ENCODE measurements at regions not wholly inside any gene's neighbourhood (a gene's known extent, or its start where the extent isn't known, plus 50 kb on each side); places are given as distances from the start of the nearest gene placed in this dataset.

- FAIRE-seq (no peak), ATAC-seq (no peak), DNase-seq (ENCODE audit: low read depth in 1 of 2, low spot score in 1 of 2) (no peak)
- H3K9me3 ChIP-seq, result no peaks in the 10 kb centered on the region
- POLR2A ChIA-PET, result no interaction called here
- H3K4me1 ChIP-seq, result no peaks in the 10 kb centered on the region
- H3K4me3 ChIP-seq, result no peak overlapping the region
- H3K4me2 ChIP-seq, result no peak overlapping the region
- TF ChIP-seq SMC3 (IDR thresholded peaks at IDR 0.05) (no peak), POLR2A (IDR thresholded peaks at IDR 0.05; ENCODE audit: low read length) (no peak), POLR2AphosphoS2 (conservative IDR thresholded peaks at IDR 0.05; ENCODE audit: low read length) (no peak), JUNB (IDR thresholded peaks at IDR 0.05) (no peak), CHD4 (IDR thresholded peaks at IDR 0.05; ENCODE audit: borderline replicate concordance) (no peak), CBX2 (IDR thresholded peaks at IDR 0.05; ENCODE audit: borderline replicate concordance, low read depth) (no peak), HOXA7 (CRISPR knock-in tag; IDR thresholded peaks at IDR 0.05) (no peak), NFE2L2 (conservative IDR thresholded peaks at IDR 0.05; ENCODE audit: low read length) (no peak), BHLHE40 (IDR thresholded peaks at IDR 0.05; ENCODE audit: low read depth, low read length) (no peak), ESRRA (IDR thresholded peaks at IDR 0.05; ENCODE audit: borderline replicate concordance, low read length) (no peak), RFX5 (IDR thresholded peaks at IDR 0.05) (no peak), RNF2 (IDR thresholded peaks at IDR 0.05; ENCODE audit: borderline replicate concordance, low read depth) (no peak), CHD2 (IDR thresholded peaks at IDR 0.05; ENCODE audit: low read length, partially characterized antibody) (no peak)
- TF ChIP-seq, protein P1, sequence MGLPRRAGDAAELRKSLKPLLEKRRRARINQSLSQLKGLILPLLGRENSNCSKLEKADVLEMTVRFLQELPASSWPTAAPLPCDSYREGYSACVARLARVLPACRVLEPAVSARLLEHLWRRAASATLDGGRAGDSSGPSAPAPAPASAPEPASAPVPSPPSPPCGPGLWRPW (IDR thresholded peaks at IDR 0.05), result no peak
- TF ChIP-seq, protein P2, sequence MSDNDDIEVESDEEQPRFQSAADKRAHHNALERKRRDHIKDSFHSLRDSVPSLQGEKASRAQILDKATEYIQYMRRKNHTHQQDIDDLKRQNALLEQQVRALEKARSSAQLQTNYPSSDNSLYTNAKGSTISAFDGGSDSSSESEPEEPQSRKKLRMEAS (IDR thresholded peaks at IDR 0.05), result no peak
- H3K27ac ChIP-seq, result no peak overlapping the region
- CTCF ChIA-PET, result no interaction called here
Measured at GRCh38 chrX:146454363-146454762, 355.2 kb upstream of the CXorf51B start.

DNA sequence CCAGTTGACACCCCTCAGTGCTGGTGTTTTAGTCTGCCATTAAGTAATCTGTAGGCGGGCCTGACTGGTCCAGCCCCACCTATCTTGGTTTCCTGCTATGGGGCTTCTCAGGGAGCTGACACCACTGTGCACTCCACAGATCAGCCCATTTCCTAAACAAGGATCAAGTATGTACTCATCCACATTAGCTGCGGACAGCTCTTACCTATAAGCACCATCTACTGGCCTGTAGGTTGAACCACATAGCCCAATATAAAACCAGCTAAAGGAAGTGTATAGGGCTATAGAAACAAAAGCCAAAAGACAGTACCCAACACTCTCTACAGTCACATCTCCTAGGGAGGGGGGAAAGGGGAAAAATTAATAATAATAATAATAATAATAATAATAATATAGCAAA is 353.5 kb upstream of the CXorf51B start:
- Histone ChIP-seq H3K9me3 (no peaks in the 10 kb centered on the region), H3K4me1 (no peaks in the 10 kb centered on the region), H3K27ac (no peak overlapping the region), H3K4me3 (no peak overlapping the region), H3K4me2 (no peak overlapping the region)
- ChIA-PET CTCF (no interaction called here), POLR2A (no interaction called here)
- DNase-seq (ENCODE audit: low read depth in 1 of 2, low spot score in 1 of 2) (no peak), ATAC-seq (no peak), FAIRE-seq (no peak)
- TF ChIP-seq ZNF302 (CRISPR knock-in tag; IDR thresholded peaks at IDR 0.05), result no peak
- TF ChIP-seq USF2 (IDR thresholded peaks at IDR 0.05), result no peak
- TF ChIP-seq HEYL (CRISPR knock-in tag; IDR thresholded peaks at IDR 0.05), result no peak
- TF ChIP-seq, protein P2 (IDR thresholded peaks at IDR 0.05), result no peak
- TF ChIP-seq, protein P1 (IDR thresholded peaks at IDR 0.05), result no peak
- TF ChIP-seq NR3C1 (IDR thresholded peaks at IDR 0.05), result no peak
- TF ChIP-seq RCOR1 (IDR thresholded peaks at IDR 0.05; ENCODE audit: low read depth, low read length), result no peak
- no peak for TF ChIP-seq TFCP2L1 (CRISPR knock-in tag; IDR thresholded peaks at IDR 0.05)
- TF ChIP-seq PHF8 (IDR thresholded peaks at IDR 0.05; ENCODE audit: borderline replicate concordance, low read depth), result no peak
- no peak for TF ChIP-seq HDAC2 (IDR thresholded peaks at IDR 0.05)
- 0% methylated on average over 2 of the region's 2 CpGs for WGBS (ENCODE audit: missing lambda C conversion rate)

DNA sequence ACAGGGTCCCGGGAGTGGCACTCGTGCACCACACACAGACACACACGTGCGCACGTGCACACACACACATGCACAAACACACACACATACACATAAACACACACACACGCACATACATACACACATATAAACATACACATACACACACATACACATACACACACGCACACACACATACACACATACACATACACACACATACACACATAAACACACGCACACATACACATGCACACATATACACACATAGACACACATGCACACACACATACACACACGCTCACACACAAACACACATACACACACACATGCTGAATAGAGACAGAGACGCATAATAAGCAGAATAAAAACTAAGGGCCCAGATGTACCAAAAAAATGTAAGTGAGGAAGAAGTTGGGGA is 332.2 kb upstream of the CXorf51B start:
- TF ChIP-seq, protein P1 (IDR thresholded peaks at IDR 0.05), result no peak
- TF ChIP-seq, protein P2 (IDR thresholded peaks at IDR 0.05), result no peak
- no peak for TF ChIP-seq POLR2A (IDR thresholded peaks at IDR 0.05; ENCODE audit: low read length)
- CTCF ChIA-PET, result no interaction called here
- H3K27ac ChIP-seq, result no peak overlapping the region
- no peak for ATAC-seq
- 41% methylated on average over 10 of the region's 10 CpGs for WGBS (ENCODE audit: missing lambda C conversion rate)
- DNase-seq (ENCODE audit: low read depth in 1 of 2, low spot score in 1 of 2), result no peak
- H3K9me3 ChIP-seq, result no peaks in the 10 kb centered on the region; the same call in 2 of the 3 replicates
- no peaks in the 10 kb centered on the region for H3K4me1 ChIP-seq
- POLR2A ChIA-PET, result no interaction called here
- H3K4me2 ChIP-seq, result no peak overlapping the region
- FAIRE-seq, result no peak
- no peak overlapping the region for H3K4me3 ChIP-seq
